OCI-LY3 (cell line): ENCODE measurements at regions not wholly inside any gene's neighbourhood (a gene's known extent, or its start where the extent isn't known, plus 50 kb on each side); places are given as distances from the start of the nearest gene placed in this dataset.
"Not testable (repeated sequence)": the region's sequence is repeated elsewhere in the genome, so short reads cannot be mapped to it uniquely, and the experiment has no call there.

Experiments
- H2AFZ ChIP-seq: fragments of 200-600, 300-600 bp; shearing (Covaris generic); 2 replicates; pipeline ENCODE4 v1.6.0; 2014; ENCODE audit warnings: antibody characterized with exemption, low read depth, low read length
- H3K27ac ChIP-seq: fragments of 200-600, 300-600 bp; sonication (generic); 2 replicates; pipeline ENCODE4 v1.5.1; 2014; ENCODE audit warnings: mild to moderate bottlenecking, low read length, moderate library complexity, mixed read lengths
- H3K27me3 ChIP-seq: fragments of 200-600, 300-600 bp; sonication (generic); 2 replicates; pipeline ENCODE4 v1.6.1; 2014; ENCODE audit warnings: low read depth, low read length, mixed read lengths
- H3K36me3 ChIP-seq: fragments of 200-600, 300-600 bp; sonication (generic); replicated peaks from 2 replicates; pipeline ENCODE3; 2014; ENCODE audit warnings: low read depth, low read length, mixed read lengths
- H3K4me1 ChIP-seq: fragments of 300-600, 200-600 bp; sonication (generic); 2 replicates; pipeline ENCODE4 v1.6.1; 2014; ENCODE audit warnings: low read length, mixed read lengths
- H3K4me2 ChIP-seq: fragments of 200-600, 300-600 bp; sonication (generic); 2 replicates; pipeline ENCODE4 v1.6.1; 2014; ENCODE audit warnings: low read length, mixed read lengths
- H3K4me3 ChIP-seq: fragments of 300-600, 200-600 bp; sonication (generic); 2 replicates; pipeline ENCODE4 v1.5.1; 2014; ENCODE audit warnings: antibody characterized with exemption, mild to moderate bottlenecking, low read length, moderate library complexity
- H3K79me2 ChIP-seq: fragments of 300-600, 200-600 bp; shearing (Covaris generic); 2 replicates; pipeline ENCODE4 v1.6.1; 2014; ENCODE audit warnings: mild to moderate bottlenecking, low read length, mixed read lengths
- H3K9ac ChIP-seq: fragments of 300-600, 200-600 bp; shearing (Covaris generic); 2 replicates; pipeline ENCODE4 v1.6.0; 2014; ENCODE audit warnings: mild to moderate bottlenecking, low read length, moderate library complexity
- H3K9me3 ChIP-seq: fragments of 200-600, 300-600 bp; shearing (Covaris generic); 2 replicates; pipeline ENCODE4 v1.6.1; 2014; ENCODE audit warnings: low read length, mixed read lengths; ENCODE audit not compliant: insufficient read depth
- H4K20me1 ChIP-seq: fragments of 200-600, 300-600 bp; sonication (generic); 2 replicates; pipeline ENCODE4 v1.6.1; 2016; ENCODE audit warnings: low read length, mixed read lengths; ENCODE audit not compliant: insufficient read depth
- EZH2phosphoT487 ChIP-seq: fragments of 200-600 bp; shearing (Covaris generic); IDR thresholded peaks from 2 replicates; pipeline ENCODE4 v1.6.1; 2018; ENCODE audit warnings: antibody characterized with exemption, mixed run types, low read depth
- TF ChIP-seq, protein P1 (sequence below): fragments of 200-600, 300-600 bp; sonication (generic); IDR thresholded peaks from 2 replicates; pipeline ENCODE4 v1.5.1; 2014; ENCODE audit warnings: antibody characterized with exemption, low read length, low read depth

DNA sequence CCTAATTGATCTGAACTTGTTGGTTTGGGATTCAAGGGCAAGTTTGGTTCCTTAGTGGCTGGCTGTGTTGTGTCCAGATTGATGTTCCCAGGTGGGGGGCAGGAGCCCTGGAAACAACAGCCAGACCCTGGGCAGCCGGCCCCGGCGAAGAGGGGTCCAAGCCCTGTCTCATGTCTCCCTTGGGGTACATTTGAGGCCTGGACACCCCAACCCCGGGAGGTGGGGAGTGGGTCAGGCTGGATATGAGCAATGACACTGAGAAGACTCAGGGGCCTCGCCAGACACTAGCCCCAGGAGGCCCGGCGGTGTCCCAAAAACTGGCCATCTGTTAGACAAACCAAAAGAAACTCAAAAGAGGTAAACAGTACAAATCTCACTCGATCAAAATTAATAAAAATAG lies 79.6 kb downstream of the YTHDF1 start:
- Histone ChIP-seq H3K4me3 (no peak overlapping the region), H3K79me2 (no peaks in the 10 kb centered on the region), H4K20me1 (no peaks in the 10 kb centered on the region), H3K9me3 (no peaks in the 10 kb centered on the region), H3K27ac (no peak overlapping the region), H3K9ac (no peak overlapping the region), H2AFZ (no peak overlapping the region), H3K4me2 (no peak overlapping the region), H3K4me1 (no peaks in the 10 kb centered on the region), H3K27me3 (no peaks in the 10 kb centered on the region), H3K36me3 (no peaks in the 10 kb centered on the region)
- no peak for TF ChIP-seq EZH2phosphoT487
- TF ChIP-seq, protein P1, sequence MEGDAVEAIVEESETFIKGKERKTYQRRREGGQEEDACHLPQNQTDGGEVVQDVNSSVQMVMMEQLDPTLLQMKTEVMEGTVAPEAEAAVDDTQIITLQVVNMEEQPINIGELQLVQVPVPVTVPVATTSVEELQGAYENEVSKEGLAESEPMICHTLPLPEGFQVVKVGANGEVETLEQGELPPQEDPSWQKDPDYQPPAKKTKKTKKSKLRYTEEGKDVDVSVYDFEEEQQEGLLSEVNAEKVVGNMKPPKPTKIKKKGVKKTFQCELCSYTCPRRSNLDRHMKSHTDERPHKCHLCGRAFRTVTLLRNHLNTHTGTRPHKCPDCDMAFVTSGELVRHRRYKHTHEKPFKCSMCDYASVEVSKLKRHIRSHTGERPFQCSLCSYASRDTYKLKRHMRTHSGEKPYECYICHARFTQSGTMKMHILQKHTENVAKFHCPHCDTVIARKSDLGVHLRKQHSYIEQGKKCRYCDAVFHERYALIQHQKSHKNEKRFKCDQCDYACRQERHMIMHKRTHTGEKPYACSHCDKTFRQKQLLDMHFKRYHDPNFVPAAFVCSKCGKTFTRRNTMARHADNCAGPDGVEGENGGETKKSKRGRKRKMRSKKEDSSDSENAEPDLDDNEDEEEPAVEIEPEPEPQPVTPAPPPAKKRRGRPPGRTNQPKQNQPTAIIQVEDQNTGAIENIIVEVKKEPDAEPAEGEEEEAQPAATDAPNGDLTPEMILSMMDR, result no peak

DNA sequence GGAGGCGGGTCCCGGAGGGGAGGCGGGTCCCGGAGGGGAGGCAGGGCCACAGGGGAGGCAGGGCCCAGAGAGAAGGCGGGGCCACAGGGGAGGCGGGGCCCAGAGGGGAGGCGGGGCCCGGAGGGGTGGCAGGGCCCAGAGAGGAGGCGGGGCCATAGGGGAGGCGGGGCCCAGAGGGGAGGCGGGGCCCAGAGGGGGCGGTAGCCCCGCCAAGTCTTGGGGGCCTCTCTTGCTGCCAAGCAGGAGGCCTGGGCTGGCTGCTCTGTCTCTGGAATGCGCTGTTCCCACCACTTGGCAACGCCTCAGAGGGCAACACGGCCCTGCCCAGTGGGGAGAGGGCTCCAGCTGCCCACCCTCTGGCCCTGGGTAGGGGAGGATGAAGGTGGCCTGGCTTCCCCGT lies 80.5 kb downstream of the YTHDF1 start:
- no peak overlapping the region for H3K4me2 ChIP-seq
- H3K36me3 ChIP-seq, result no peaks in the 10 kb centered on the region
- H2AFZ ChIP-seq, result no peak overlapping the region
- H3K4me1 ChIP-seq, result no peaks in the 10 kb centered on the region
- TF ChIP-seq EZH2phosphoT487, result no peak
- TF ChIP-seq, protein P1, result no peak
- H3K9me3 ChIP-seq, result no peaks in the 10 kb centered on the region
- no peaks in the 10 kb centered on the region for H3K79me2 ChIP-seq
- H4K20me1 ChIP-seq, result no peaks in the 10 kb centered on the region
- H3K27ac ChIP-seq, result no peak overlapping the region
- no peak overlapping the region for H3K9ac ChIP-seq
- no peaks in the 10 kb centered on the region for H3K27me3 ChIP-seq
- H3K4me3 ChIP-seq, result no peak overlapping the region

- H3K9me3 ChIP-seq, H3K4me3 ChIP-seq, H3K27ac ChIP-seq, H3K79me2 ChIP-seq, H2AFZ ChIP-seq, H3K36me3 ChIP-seq, H3K4me2 ChIP-seq, H3K27me3 ChIP-seq, H3K9ac ChIP-seq, H3K4me1 ChIP-seq, H4K20me1 ChIP-seq: not testable (repeated sequence)
These were observed 81.1 kb downstream of the YTHDF1 start for GRCh38 chr20:63134711-63135361.

- H3K4me1 ChIP-seq, result no peaks in the 10 kb centered on the region
- H3K79me2 ChIP-seq, result no peaks in the 10 kb centered on the region
- TF ChIP-seq, protein P1, result no peak
- no peak for TF ChIP-seq EZH2phosphoT487
- H3K27me3 ChIP-seq, result no peaks in the 10 kb centered on the region
- no peaks in the 10 kb centered on the region for H3K36me3 ChIP-seq
- H3K4me3 ChIP-seq, result no peak overlapping the region
- no peak overlapping the region for H2AFZ ChIP-seq
- no peak overlapping the region for H3K27ac ChIP-seq
- no peak overlapping the region for H3K4me2 ChIP-seq
- H4K20me1 ChIP-seq, result no peaks in the 10 kb centered on the region
- H3K9ac ChIP-seq, result no peak overlapping the region
- no peaks in the 10 kb centered on the region for H3K9me3 ChIP-seq
These were observed 81.7 kb downstream of the YTHDF1 start for GRCh38 chr20:63134201-63134612.
